WTC11 (cell line): ENCODE measurements at regions not wholly inside any gene's neighbourhood (a gene's known extent, or its start where the extent isn't known, plus 50 kb on each side); places are given as distances from the start of the nearest gene placed in this dataset.

Source experiments
- ATF3 ChIP-seq: sonication (generic); formaldehyde crosslinking; conservative IDR thresholded peaks from 2 replicates; pipeline ENCODE4 v1.8.1; 2022; ENCODE audit warnings: mild to moderate bottlenecking, missing genetic modification reagents
- CREM ChIP-seq: sonication (generic); formaldehyde crosslinking; IDR thresholded peaks from 2 replicates; pipeline ENCODE4 v1.8.1; 2022; ENCODE audit warnings: mild to moderate bottlenecking, missing genetic modification reagents, moderate library complexity
- CTCF ChIP-seq: fragments of 200-600 bp; IDR thresholded peaks from 2 replicates; pipeline ENCODE4 v1.8.0; 2022; ENCODE audit warnings: antibody characterized with exemption
- JUN ChIP-seq: sonication (generic); formaldehyde crosslinking; IDR thresholded peaks from 2 replicates; pipeline ENCODE4 v1.8.0; 2023; ENCODE audit warnings: mild to moderate bottlenecking, missing genetic modification reagents
- MAX ChIP-seq: sonication (generic); formaldehyde crosslinking; IDR thresholded peaks from 2 replicates; pipeline ENCODE4 v1.8.0; 2022; ENCODE audit warnings: mild to moderate bottlenecking, missing genetic modification reagents
- RELA ChIP-seq: sonication (generic); formaldehyde crosslinking; IDR thresholded peaks from 2 replicates; pipeline ENCODE4 v1.8.1; 2022; ENCODE audit warnings: missing genetic modification reagents, mild to moderate bottlenecking, borderline replicate concordance
- TEAD4 ChIP-seq: sonication (generic); formaldehyde crosslinking; IDR thresholded peaks from 2 replicates; pipeline ENCODE4 v1.8.0; 2022; ENCODE audit warnings: mild to moderate bottlenecking, missing genetic modification reagents

- no peak for TF ChIP-seq CTCF
- TF ChIP-seq RELA: no peak
- TF ChIP-seq JUN (CRISPR knock-in tag): no peak
- no peak for TF ChIP-seq CREM
- TF ChIP-seq MAX: no peak
- TF ChIP-seq TEAD4: no peak
- TF ChIP-seq ATF3 (CRISPR knock-in tag): no peak
Observed at GRCh38 chr7:155211761-155212160, 85.9 kb upstream of the INSIG1 start.
